Activated naive CD8-positive, alpha-beta T cell (primary cell): ENCODE measurements at regions not wholly inside any gene's neighbourhood (a gene's known extent, or its start where the extent isn't known, plus 50 kb on each side); places are given as distances from the start of the nearest gene placed in this dataset.

ENCODE experiments used
- H3K27ac Mint-ChIP-seq: one replicate; pipeline ENCODE4 v1.8.0; 2021; ENCODE audit warnings: mixed read lengths
- H3K27me3 Mint-ChIP-seq: one replicate; pipeline ENCODE4 v1.8.0; 2021; ENCODE audit warnings: mixed read lengths
- H3K36me3 Mint-ChIP-seq: one replicate; pipeline ENCODE4 v1.8.0; 2021; ENCODE audit warnings: mixed read lengths
- H3K4me1 Mint-ChIP-seq: one replicate; pipeline ENCODE4 v1.8.0; 2021; ENCODE audit warnings: low read depth, mixed read lengths
- H3K4me3 Mint-ChIP-seq: one replicate; pipeline ENCODE4 v1.8.0; 2021; ENCODE audit warnings: mild to moderate bottlenecking, mixed read lengths
- H3K9me3 Mint-ChIP-seq: one replicate; pipeline ENCODE4 v1.8.0; 2021; ENCODE audit warnings: low read depth, mixed read lengths

GRCh38 chr10:31730776-31731175 lies 197.9 kb downstream of the ARHGAP12 start:
- H3K27ac Mint-ChIP-seq = no peak overlapping the region
- H3K27me3 Mint-ChIP-seq = peaks cover 8% of the 10 kb centered on the region
- peaks cover 2% of the 10 kb centered on the region for H3K36me3 Mint-ChIP-seq
- H3K4me1 Mint-ChIP-seq = no peaks in the 10 kb centered on the region
- no peaks in the 10 kb centered on the region for H3K9me3 Mint-ChIP-seq
- H3K4me3 Mint-ChIP-seq = no peak overlapping the region

GRCh38 chr10:31728698-31729224 lies 199.9 kb downstream of the ARHGAP12 start:
- H3K9me3 Mint-ChIP-seq = no peaks in the 10 kb centered on the region
- H3K27ac Mint-ChIP-seq = no peak overlapping the region
- peaks cover 7% of the 10 kb centered on the region for H3K27me3 Mint-ChIP-seq
- H3K4me1 Mint-ChIP-seq = no peaks in the 10 kb centered on the region
- H3K4me3 Mint-ChIP-seq = no peak overlapping the region
- peaks cover 3% of the 10 kb centered on the region for H3K36me3 Mint-ChIP-seq

GRCh38 chr10:31725436-31725835 lies 203.2 kb downstream of the ARHGAP12 start:
- Mint-ChIP-seq H3K4me3 (no peak overlapping the region), H3K36me3 (peaks cover 3% of the 10 kb centered on the region), H3K27me3 (peaks cover 2% of the 10 kb centered on the region), H3K27ac (no peak overlapping the region), H3K4me1 (no peaks in the 10 kb centered on the region), H3K9me3 (no peaks in the 10 kb centered on the region)

DNA sequence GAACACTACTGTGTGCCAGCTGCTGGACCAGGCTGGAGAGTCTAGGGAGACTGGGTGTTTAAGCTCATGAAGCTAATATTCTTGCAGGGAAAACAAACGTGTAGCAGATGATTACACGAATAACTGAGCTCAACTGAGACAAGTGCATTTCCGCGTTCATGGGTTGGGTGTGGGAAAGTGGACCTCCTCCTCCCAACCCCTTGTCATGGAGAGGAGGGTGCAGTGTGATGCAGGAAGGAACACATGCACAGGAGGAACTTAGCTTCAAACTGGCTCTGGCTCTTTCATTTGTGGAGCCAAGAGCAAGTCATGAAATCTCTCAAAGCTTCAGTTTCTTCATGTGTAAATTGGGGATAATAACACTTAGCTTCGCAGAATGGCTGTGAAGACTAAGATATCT lies 204.3 kb downstream of the ARHGAP12 start:
- Mint-ChIP-seq H3K4me1 (no peaks in the 10 kb centered on the region), H3K36me3 (peaks cover 3% of the 10 kb centered on the region), H3K9me3 (no peaks in the 10 kb centered on the region), H3K27me3 (peaks cover 2% of the 10 kb centered on the region), H3K27ac (no peak overlapping the region), H3K4me3 (no peak overlapping the region)

GRCh38 chr10:31723106-31723750 lies 205.4 kb downstream of the ARHGAP12 start:
- Mint-ChIP-seq H3K9me3 (no peaks in the 10 kb centered on the region), H3K4me3 (no peak overlapping the region), H3K36me3 (peaks cover 3% of the 10 kb centered on the region), H3K27me3 (no peaks in the 10 kb centered on the region), H3K27ac (peak overlapping the region; percentile 10), H3K4me1 (no peaks in the 10 kb centered on the region)

DNA sequence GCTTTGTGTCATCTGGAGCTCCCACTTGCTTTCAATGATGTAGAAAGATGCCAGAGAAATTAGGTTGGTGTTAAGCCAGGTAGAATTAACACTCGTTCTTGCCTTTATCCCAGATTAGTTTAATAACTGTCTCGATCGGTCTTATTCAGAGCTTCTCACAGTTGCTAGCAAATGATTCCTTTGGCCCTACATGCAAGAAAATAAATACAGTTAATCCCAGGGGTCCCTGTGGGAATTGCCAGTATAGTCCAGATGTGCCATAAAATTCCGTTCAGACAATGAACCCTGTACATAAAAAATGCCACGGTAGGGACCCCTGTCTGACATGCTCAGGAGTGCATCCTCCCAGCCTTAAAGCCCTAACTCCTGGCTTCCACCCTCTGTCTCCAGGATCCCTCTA lies 207.5 kb downstream of the ARHGAP12 start:
- Mint-ChIP-seq H3K27ac (no peak overlapping the region), H3K27me3 (no peaks in the 10 kb centered on the region), H3K36me3 (peaks cover 3% of the 10 kb centered on the region), H3K9me3 (no peaks in the 10 kb centered on the region), H3K4me1 (no peaks in the 10 kb centered on the region), H3K4me3 (no peak overlapping the region)

DNA sequence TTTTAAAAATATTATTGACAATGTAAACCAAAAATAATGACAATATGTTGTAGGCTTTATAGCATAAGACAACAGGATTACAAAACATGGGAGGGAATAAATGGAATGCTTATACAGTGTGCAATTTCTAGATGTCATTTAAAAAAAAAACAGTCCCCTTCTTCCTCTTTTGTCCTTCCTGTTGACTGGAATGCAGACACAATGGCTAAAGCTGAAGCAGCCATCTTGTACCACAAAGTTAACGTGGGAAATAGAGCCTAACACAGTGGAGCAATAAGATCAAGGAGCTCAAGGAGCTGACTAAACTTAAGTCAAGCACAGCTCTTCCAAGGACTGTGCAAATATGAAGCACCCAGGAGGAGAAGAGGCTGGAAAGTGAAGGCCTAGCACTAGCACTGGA lies 208.1 kb downstream of the ARHGAP12 start:
- H3K4me3 Mint-ChIP-seq = no peak overlapping the region
- H3K36me3 Mint-ChIP-seq = peaks cover 3% of the 10 kb centered on the region
- no peak overlapping the region for H3K27ac Mint-ChIP-seq
- H3K9me3 Mint-ChIP-seq = no peaks in the 10 kb centered on the region
- H3K27me3 Mint-ChIP-seq = no peaks in the 10 kb centered on the region
- no peaks in the 10 kb centered on the region for H3K4me1 Mint-ChIP-seq

DNA sequence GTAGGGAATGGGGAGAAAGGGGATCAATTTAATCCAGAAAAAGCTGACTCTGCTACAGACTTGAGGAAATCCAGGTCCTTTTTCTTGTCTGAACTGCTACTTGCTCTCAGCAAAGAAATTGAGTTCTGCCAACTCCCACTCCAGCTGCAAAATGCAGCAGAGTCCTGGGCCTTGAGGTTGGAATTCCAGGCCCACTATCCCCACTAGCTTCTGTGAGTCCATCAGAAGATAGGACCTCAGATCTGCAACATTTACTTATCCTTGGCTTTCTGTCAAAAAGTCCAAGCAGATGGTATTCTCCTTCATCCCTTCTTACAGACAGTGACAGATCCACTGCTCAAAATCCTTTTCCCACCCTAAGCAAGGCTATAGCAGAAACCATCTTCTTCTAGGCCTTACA lies 219.2 kb downstream of the ARHGAP12 start:
- Mint-ChIP-seq H3K9me3 (peaks cover 19% of the 10 kb centered on the region), H3K27me3 (no peaks in the 10 kb centered on the region), H3K4me1 (peaks cover 18% of the 10 kb centered on the region), H3K36me3 (peaks cover 22% of the 10 kb centered on the region), H3K4me3 (no peak overlapping the region), H3K27ac (no peak overlapping the region)

GRCh38 chr10:31709028-31709427 lies 219.6 kb downstream of the ARHGAP12 start:
- H3K36me3 Mint-ChIP-seq = peaks cover 22% of the 10 kb centered on the region
- no peaks in the 10 kb centered on the region for H3K27me3 Mint-ChIP-seq
- H3K27ac Mint-ChIP-seq = no peak overlapping the region
- H3K4me3 Mint-ChIP-seq = no peak overlapping the region
- peaks cover 19% of the 10 kb centered on the region for H3K9me3 Mint-ChIP-seq
- H3K4me1 Mint-ChIP-seq = peaks cover 18% of the 10 kb centered on the region

DNA sequence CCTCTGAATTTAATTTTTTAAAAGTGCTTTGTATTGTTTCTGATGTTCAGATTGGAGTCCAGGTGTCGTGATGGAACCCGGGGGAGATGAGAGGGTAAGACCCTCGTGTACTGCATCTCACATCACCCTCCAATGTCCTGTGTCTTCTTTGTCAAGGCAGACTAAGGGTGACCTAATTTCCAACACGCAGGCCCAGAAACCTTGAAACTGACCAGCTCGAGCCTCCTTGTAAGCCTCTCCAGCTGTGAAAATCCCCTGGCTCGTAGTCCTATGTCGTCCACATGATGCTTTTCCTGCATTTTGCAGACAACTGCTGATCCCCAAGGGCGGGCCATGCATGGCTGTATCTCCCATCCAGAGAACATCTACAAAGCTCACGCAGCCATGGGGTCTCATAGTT lies 220.2 kb downstream of the ARHGAP12 start:
- H3K9me3 Mint-ChIP-seq = peaks cover 19% of the 10 kb centered on the region

GRCh38 chr10:31708046-31708445 lies 220.6 kb downstream of the ARHGAP12 start:
- Mint-ChIP-seq H3K4me3 (peak overlapping the region; percentile 55), H3K27me3 (no peaks in the 10 kb centered on the region), H3K9me3 (peaks cover 19% of the 10 kb centered on the region), H3K4me1 (peaks cover 18% of the 10 kb centered on the region), H3K36me3 (peaks cover 22% of the 10 kb centered on the region), H3K27ac (peak overlapping the region; percentile 66)

More for the DNA sequence above, 220.2 kb downstream of the ARHGAP12 start:
- peak overlapping the region; percentile 22 for H3K27ac Mint-ChIP-seq
- no peaks in the 10 kb centered on the region for H3K27me3 Mint-ChIP-seq
- H3K36me3 Mint-ChIP-seq = peaks cover 22% of the 10 kb centered on the region
- no peak overlapping the region for H3K4me3 Mint-ChIP-seq
- peaks cover 18% of the 10 kb centered on the region for H3K4me1 Mint-ChIP-seq

DNA sequence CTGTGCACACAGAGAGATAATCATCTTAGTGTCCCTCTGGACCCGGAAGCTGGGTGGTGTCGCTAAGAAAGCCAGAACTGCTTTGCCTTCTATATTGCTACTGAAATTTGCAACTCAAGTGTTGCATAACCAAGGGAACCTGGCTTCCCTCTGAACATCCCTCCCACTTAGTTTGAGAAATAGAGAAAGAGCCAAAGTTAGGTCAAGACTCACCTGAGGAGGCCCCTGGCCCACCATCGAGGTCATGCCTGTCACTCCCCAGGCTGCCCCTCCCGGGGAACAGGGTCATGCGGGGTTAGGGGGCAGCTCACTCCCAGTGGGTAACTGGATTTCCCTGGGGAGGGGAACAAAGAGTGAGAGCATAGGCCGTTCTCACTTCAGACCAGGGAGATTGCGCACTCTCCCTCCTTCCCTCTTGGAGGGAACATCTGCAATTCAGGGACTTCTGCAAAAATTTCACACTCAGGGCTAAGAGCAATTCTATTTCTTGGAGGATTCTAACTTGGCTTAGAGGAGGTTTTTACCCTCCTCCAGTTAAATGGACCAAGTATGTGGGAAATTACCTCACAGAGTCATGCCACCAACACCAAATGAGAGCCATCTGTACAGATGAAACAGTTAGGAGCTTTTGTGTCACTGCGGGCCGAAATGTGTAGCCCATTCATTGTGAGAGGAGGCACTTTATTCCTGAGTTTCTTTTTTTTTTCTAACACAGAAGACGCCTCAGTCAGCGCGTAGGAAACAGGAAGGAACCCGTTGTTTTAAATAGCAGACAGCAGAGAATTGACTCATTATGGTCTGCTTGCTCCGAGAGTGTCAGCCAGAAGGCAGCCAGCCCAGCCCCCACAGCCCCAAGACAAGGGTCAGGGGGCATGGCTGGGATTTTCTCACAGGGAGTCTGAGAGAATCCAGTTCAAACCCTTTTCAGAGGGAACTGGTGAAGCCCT lies 221.3 kb downstream of the ARHGAP12 start:
- Mint-ChIP-seq H3K9me3 (peaks cover 14% of the 10 kb centered on the region), H3K27me3 (no peaks in the 10 kb centered on the region), H3K4me1 (peaks cover 18% of the 10 kb centered on the region), H3K4me3 (peak overlapping the region; percentile 55), H3K36me3 (peaks cover 18% of the 10 kb centered on the region), H3K27ac (peak overlapping the region; percentile 66)

DNA sequence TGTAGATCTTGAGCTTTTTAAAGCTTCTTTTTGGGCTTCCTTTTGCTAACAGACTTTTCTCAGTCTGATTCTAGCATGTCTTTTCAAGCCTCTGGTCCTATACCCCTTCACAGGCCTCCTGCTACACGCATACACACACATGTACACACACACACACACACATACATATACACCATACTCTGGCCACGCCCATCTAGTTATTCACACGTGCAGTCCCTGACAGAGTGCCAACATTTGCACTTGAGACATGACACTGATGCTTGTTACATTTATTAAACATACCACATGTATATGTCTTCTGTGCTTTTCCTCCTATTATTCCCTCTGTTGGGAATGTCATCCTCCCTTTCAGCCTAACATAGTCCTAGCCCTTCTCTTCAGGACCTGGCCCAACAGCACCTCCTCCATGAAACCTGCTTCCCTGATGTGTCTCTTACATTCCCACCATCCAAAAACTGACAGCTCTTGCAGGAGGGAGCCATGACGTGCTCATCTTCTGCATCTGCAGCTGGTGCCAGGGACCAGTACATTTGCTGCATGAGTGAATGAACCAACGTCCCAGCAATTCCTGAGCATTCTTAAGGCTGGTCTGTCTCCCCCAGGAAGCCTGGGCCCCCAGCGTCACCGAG lies 222.1 kb downstream of the ARHGAP12 start:
- Mint-ChIP-seq H3K4me1 (peaks cover 18% of the 10 kb centered on the region), H3K27me3 (no peaks in the 10 kb centered on the region), H3K9me3 (peaks cover 6% of the 10 kb centered on the region), H3K36me3 (peaks cover 15% of the 10 kb centered on the region), H3K27ac (no peak overlapping the region), H3K4me3 (no peak overlapping the region)

DNA sequence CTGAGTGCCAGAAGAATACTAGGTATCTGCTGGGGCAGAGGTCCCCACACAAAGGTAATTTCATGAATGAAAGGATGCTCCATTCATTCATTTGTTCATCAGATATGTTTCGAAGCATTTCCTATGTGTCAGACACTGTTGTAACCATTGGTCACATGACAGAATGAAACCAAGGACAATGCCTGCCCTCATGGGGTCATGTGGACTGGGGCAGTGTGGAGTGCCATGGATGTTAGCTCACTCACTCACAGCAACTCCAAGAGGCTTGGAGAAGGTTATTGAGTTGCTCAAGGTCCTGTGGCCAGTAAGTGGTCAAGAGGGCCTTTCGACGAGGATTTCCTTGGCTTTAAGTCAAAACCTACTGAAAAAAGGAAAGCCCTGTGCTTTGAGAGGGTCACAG lies 223.5 kb downstream of the ARHGAP12 start:
- Mint-ChIP-seq H3K4me1 (peaks cover 18% of the 10 kb centered on the region), H3K4me3 (no peak overlapping the region), H3K9me3 (peaks cover 3% of the 10 kb centered on the region), H3K27me3 (no peaks in the 10 kb centered on the region), H3K27ac (no peak overlapping the region), H3K36me3 (peaks cover 9% of the 10 kb centered on the region)

DNA sequence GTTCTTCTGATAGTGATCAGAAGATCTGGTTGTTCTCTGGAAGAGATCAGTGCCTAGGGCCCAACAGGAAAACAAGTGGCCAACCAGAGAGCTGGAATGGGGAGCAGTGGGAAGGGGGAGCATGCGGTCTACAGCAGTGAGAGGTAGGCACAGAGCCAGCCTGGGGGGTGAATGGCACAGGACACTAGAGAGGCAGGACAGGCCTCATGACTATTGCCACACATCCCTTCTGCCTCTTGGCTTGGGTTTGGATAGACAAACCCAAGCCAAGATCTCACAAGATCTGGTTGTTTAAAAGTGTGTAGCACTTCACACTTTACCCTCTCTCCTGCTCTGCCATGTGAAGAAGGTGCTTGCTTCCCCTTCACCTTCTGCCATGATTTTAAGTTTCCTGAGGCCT lies 224.4 kb downstream of the ARHGAP12 start:
- Mint-ChIP-seq H3K9me3 (no peaks in the 10 kb centered on the region), H3K4me3 (no peak overlapping the region), H3K36me3 (peaks cover 3% of the 10 kb centered on the region), H3K4me1 (peaks cover 18% of the 10 kb centered on the region), H3K27ac (no peak overlapping the region), H3K27me3 (no peaks in the 10 kb centered on the region)
